Endothelial cell of umbilical vein (primary cell): ENCODE measurements at regions not wholly inside any gene's neighbourhood (a gene's known extent, or its start where the extent isn't known, plus 50 kb on each side); places are given as distances from the start of the nearest gene placed in this dataset.

Experiments used
- BruUV-seq: library from RNA; stranded (reverse); fragments of 400-500 nt; replicated peaks from 2 replicates; lab custom pipeline; 2021; lab: Mats Ljungman, UMichigan
- CTCF ChIA-PET: fragments of 300-600, 350-600 bp; sonication (Branson Sonifier 250); formaldehyde crosslinking; loops from one replicate; lab custom pipeline; 2021; ENCODE audit warnings: antibody characterized with exemption, inconsistent platforms; lab: Charles Lee
- POLR2A ChIA-PET: fragments of 300-600, 350-600 bp; sonication (Branson Sonifier 250); formaldehyde crosslinking; loops from one replicate; lab custom pipeline; 2021; ENCODE audit warnings: antibody characterized with exemption, inconsistent platforms; lab: Charles Lee
- DNase-seq: peaks from one replicate; pipeline ENCODE4 v3.0.0-alpha.2; 2011; ENCODE audit warnings: low read depth, low spot score
- FAIRE-seq: peaks from 2 replicates; lab custom pipeline; 2011; peaks lifted over from hg19 to GRCh38; lab: Jason Lieb, UNC
- H2AFZ ChIP-seq: 2 replicates; pipeline ENCODE4 v1.6.0; 2012; ENCODE audit warnings: low read depth, low read length, control low read depth, inconsistent platforms
- H3K27ac ChIP-seq: 2 replicates; pipeline ENCODE4 v1.5.1; 2011; ENCODE audit warnings: low read depth, mild to moderate bottlenecking, control low read depth, low read length, moderate library complexity; ENCODE audit not compliant: insufficient read depth
- H3K27me3 ChIP-seq, 2 experiments: 2 replicates each; pipeline versions ENCODE4 v1.6.0 to v1.6.1; 2011; ENCODE audit warnings: low read length in 2 of 2, mixed read lengths in 1 of 2; ENCODE audit not compliant: control insufficient read depth in 2 of 2, insufficient read depth in 2 of 2
- H3K36me3 ChIP-seq, 2 experiments: 2 replicates in 1 of 2; 3 replicates in 1 of 2; pipeline ENCODE4 v1.5.1; 2011; ENCODE audit warnings: low read length in 2 of 2, mild to moderate bottlenecking in 1 of 2, moderate library complexity in 1 of 2; ENCODE audit not compliant: control insufficient read depth in 2 of 2, insufficient read depth in 2 of 2; ENCODE audit errors: extremely low read depth in 1 of 2
- H3K4me1 ChIP-seq: 3 replicates; pipeline ENCODE4 v1.5.1; 2011; ENCODE audit warnings: mild to moderate bottlenecking, low read length; ENCODE audit not compliant: control insufficient read depth, insufficient read depth; ENCODE audit errors: extremely low read depth
- H3K4me2 ChIP-seq: 2 replicates; pipeline ENCODE4 v1.6.1; 2011; ENCODE audit warnings: low read length, control low read depth, mixed read lengths; ENCODE audit not compliant: insufficient read depth
- H3K4me3 ChIP-seq, 3 experiments: fragments of 200-600 bp in 1 of 3; sonication (generic), shearing (Covaris generic) in 1 of 3; replicated peaks in 1 of 3; 2 replicates each; pipeline ENCODE4 v1.5.1; 2011 to 2016; ENCODE audit warnings: control low read depth in 3 of 3, low read length in 3 of 3, mild to moderate bottlenecking in 2 of 3, inconsistent platforms in 1 of 3, low read depth in 1 of 3, moderate library complexity in 1 of 3; ENCODE audit not compliant: insufficient read depth in 1 of 3
- H3K79me2 ChIP-seq: 2 replicates; pipeline ENCODE4 v1.6.0; 2012; ENCODE audit warnings: low read length, inconsistent platforms; ENCODE audit not compliant: control insufficient read depth, insufficient read depth
- H3K9ac ChIP-seq: replicated peaks from 2 replicates; pipeline ENCODE3; 2011; ENCODE audit warnings: low read length, control low read depth; ENCODE audit not compliant: insufficient read depth; ENCODE audit errors: extremely low read depth
- H3K9me1 ChIP-seq: replicated peaks from 3 replicates; pipeline ENCODE4 v1.6.0; 2011; ENCODE audit warnings: mild to moderate bottlenecking, low read length; ENCODE audit not compliant: control insufficient read depth, insufficient read depth; ENCODE audit errors: extremely low read depth
- H3K9me3 ChIP-seq: replicated peaks from 2 replicates; pipeline ENCODE4 v1.5.1; 2012; ENCODE audit warnings: low read length, inconsistent platforms; ENCODE audit not compliant: control insufficient read depth, insufficient read depth
- H4K20me1 ChIP-seq: replicated peaks from 2 replicates; pipeline ENCODE3; 2011; ENCODE audit warnings: mild to moderate bottlenecking, low read length; ENCODE audit not compliant: control insufficient read depth, insufficient read depth; ENCODE audit errors: extremely low read depth
- CTCF ChIP-seq, 2 donors: IDR thresholded peaks; 1 replicate in 1 of 2; 2 replicates in 1 of 2; pipeline ENCODE4 v1.5.1; 2011; ENCODE audit warnings: low read length in 2 of 2, mild to moderate bottlenecking in 2 of 2, moderate library complexity in 2 of 2, control low read depth in 1 of 2, inconsistent platforms in 1 of 2, low read depth in 1 of 2; ENCODE audit not compliant: insufficient read depth in 1 of 2; ENCODE audit errors: extremely low read depth in 1 of 2
- FOS ChIP-seq: IDR thresholded peaks from 2 replicates; pipeline ENCODE4 v1.6.1; 2011; ENCODE audit warnings: mild to moderate bottlenecking, low read length, moderate library complexity, borderline replicate concordance; ENCODE audit not compliant: insufficient read depth
- GATA2 ChIP-seq: IDR thresholded peaks from 2 replicates; pipeline ENCODE4 v1.7.0; 2011; ENCODE audit warnings: low read depth, mild to moderate bottlenecking, moderate library complexity, mixed read lengths, low read length; ENCODE audit not compliant: insufficient read length, insufficient read depth
- JUN ChIP-seq: IDR thresholded peaks from 2 replicates; pipeline ENCODE4 v1.6.1; 2011; ENCODE audit warnings: borderline replicate concordance, low read depth; ENCODE audit not compliant: insufficient read length, insufficient read depth
- MYC ChIP-seq: IDR thresholded peaks from one replicate; pipeline ENCODE4 v1.6.1; 2011; ENCODE audit warnings: mild to moderate bottlenecking, low read depth, low read length
- POLR2AphosphoS5 ChIP-seq: IDR thresholded peaks from 2 replicates; pipeline ENCODE4 v1.6.1; 2012; ENCODE audit warnings: low read depth, mild to moderate bottlenecking, control low read depth, low read length, moderate library complexity; ENCODE audit not compliant: insufficient read depth
- dilution Hi-C: fragments of 300-500 bp; cut with MboI; formaldehyde crosslinking; loops from one replicate; pipeline ENCODE4 v1.15.0; 2019; ENCODE audit warnings: low sequenced_read_pairs; ENCODE audit not compliant: extremely low pct_ligation_motif_present
- intact Hi-C: fragments of 100-400 bp; cut with micrococcal nuclease; formaldehyde crosslinking; loops from one replicate; pipeline ENCODE4 v1.10.0; 2022
- TF ChIP-seq, protein P1 (sequence below): IDR thresholded peaks from 2 replicates; pipeline ENCODE4 v1.6.1; 2011; ENCODE audit not compliant: insufficient read depth, insufficient read length

DNA sequence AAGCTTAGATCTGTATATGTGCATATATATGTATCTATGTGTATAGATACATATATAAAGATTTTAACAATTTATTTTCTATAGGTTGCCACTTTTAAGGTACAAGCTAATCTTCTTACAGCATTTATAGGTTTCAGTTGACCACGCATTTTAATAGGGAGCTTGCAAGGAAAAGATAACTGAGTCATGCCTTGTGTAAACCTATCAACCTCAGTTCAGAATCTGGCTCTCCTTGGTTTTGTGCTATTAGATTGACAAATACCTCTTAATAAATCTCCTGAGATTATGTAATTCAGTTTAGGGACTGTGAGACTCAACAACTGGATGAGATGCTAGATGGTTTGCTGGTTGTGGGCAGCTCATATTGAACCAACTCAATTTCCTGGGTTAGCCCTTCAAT is 114.7 kb upstream of the SERBP1 start:
- no peak overlapping the region for H3K27ac ChIP-seq
- H3K9ac ChIP-seq, result no peak overlapping the region
- no peaks in the 10 kb centered on the region for H4K20me1 ChIP-seq
- TF ChIP-seq, protein P1, sequence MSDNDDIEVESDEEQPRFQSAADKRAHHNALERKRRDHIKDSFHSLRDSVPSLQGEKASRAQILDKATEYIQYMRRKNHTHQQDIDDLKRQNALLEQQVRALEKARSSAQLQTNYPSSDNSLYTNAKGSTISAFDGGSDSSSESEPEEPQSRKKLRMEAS, result no peak
- TF ChIP-seq MYC, result no peak
- TF ChIP-seq FOS, result no peak
- TF ChIP-seq CTCF (IDR thresholded peaks at IDR 0.05; ENCODE audit: extremely low read depth in 1 of 2, insufficient read depth in 1 of 2, low read depth in 1 of 2, low read length in 2 of 2), result no peak
- TF ChIP-seq JUN, result no peak
- no peak for TF ChIP-seq POLR2AphosphoS5
- TF ChIP-seq GATA2, result no peak
- ChIA-PET POLR2A (no interaction called here), CTCF (interaction anchor here (0.6 to 2.2 kb wide), 9 partner anchors 8 to 215 kb away, joined by 3 to 12 read pairs (median 4); partner anchors contain the start of gene GADD45A)
- no peaks in the 10 kb centered on the region for H3K9me3 ChIP-seq
- H3K4me1 ChIP-seq, result no peaks in the 10 kb centered on the region
- H3K79me2 ChIP-seq, result no peaks in the 10 kb centered on the region
- no peak overlapping the region for H3K4me3 ChIP-seq
- no peaks in the 10 kb centered on the region for H3K36me3 ChIP-seq
- H2AFZ ChIP-seq, result no peak overlapping the region
- dilution Hi-C loops (loop anchor here (25.0 kb wide), 1 partner anchor 217 kb away; no protein-coding TSS in a partner anchor), intact Hi-C loops (no loop called here)
- no peak for FAIRE-seq
- DNase-seq, result no peak
- no peaks in the 10 kb centered on the region for H3K27me3 ChIP-seq
- no peak overlapping the region for H3K4me2 ChIP-seq
- H3K9me1 ChIP-seq, result no peaks in the 10 kb centered on the region
- BruUV-seq, result no TSS peak
